Stomach (tissue), 4 donors: ENCODE measurements at regions not wholly inside any gene's neighbourhood (a gene's known extent, or its start where the extent isn't known, plus 50 kb on each side); places are given as distances from the start of the nearest gene placed in this dataset.

Source experiments
- EP300 ChIP-seq: sonication (generic); formaldehyde crosslinking; IDR thresholded peaks from one replicate; pipeline ENCODE4 v1.6.1; 2017; ENCODE audit warnings: antibody characterized with exemption
- POLR2AphosphoS5 ChIP-seq, 3 donors: sonication (generic); formaldehyde crosslinking; IDR thresholded peaks; one replicate each; pipeline ENCODE4 v1.6.1; 2016; ENCODE audit warnings: antibody characterized with exemption in 3 of 3
- TF ChIP-seq, protein P1 (sequence below), 7 experiments: fragments of 450-650 bp in 4 of 7; fragments of 200-600 bp in 3 of 7; sonication (generic) in 3 of 7; IDR thresholded peaks; one replicate each; pipeline ENCODE4 v1.5.1; 2016 to 2019; ENCODE audit warnings: antibody characterized with exemption in 7 of 7, control low read depth in 2 of 7, mild to moderate bottlenecking in 1 of 7

DNA sequence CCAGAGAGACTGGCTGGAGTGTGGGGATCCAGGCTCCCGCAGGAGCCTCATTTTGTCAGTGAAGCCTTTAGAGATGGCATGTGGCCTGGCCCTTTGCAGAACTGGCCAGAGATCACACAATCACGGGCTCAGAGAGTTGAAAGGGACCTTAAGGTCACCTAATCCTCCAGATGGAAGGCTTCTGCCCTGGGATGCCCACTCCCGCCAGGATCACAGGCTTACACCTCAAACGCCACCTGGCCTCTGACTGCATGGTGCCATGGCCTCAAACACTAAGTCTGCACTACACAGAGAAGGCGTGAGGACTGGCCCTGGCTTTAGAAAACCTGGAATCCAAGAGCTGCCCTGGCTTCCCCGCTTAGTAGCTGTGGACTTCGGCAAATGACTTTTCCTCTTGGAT lies 306.8 kb upstream of the CCL2 start:
- TF ChIP-seq, protein P1, sequence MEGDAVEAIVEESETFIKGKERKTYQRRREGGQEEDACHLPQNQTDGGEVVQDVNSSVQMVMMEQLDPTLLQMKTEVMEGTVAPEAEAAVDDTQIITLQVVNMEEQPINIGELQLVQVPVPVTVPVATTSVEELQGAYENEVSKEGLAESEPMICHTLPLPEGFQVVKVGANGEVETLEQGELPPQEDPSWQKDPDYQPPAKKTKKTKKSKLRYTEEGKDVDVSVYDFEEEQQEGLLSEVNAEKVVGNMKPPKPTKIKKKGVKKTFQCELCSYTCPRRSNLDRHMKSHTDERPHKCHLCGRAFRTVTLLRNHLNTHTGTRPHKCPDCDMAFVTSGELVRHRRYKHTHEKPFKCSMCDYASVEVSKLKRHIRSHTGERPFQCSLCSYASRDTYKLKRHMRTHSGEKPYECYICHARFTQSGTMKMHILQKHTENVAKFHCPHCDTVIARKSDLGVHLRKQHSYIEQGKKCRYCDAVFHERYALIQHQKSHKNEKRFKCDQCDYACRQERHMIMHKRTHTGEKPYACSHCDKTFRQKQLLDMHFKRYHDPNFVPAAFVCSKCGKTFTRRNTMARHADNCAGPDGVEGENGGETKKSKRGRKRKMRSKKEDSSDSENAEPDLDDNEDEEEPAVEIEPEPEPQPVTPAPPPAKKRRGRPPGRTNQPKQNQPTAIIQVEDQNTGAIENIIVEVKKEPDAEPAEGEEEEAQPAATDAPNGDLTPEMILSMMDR (IDR thresholded peaks at IDR 0.05) = no peak
- TF ChIP-seq POLR2AphosphoS5 (IDR thresholded peaks at IDR 0.05) (no peak), EP300 (no peak)
